A673 (cell line): ENCODE measurements at regions not wholly inside any gene's neighbourhood (a gene's known extent, or its start where the extent isn't known, plus 50 kb on each side); places are given as distances from the start of the nearest gene placed in this dataset.

ENCODE experiments used
- BruUV-seq: library from RNA; stranded (reverse); fragments of 400-500 nt; replicated peaks from 2 replicates; lab custom pipeline; 2021; lab: Mats Ljungman, UMichigan
- CTCF ChIA-PET: fragments of 300-600 bp; sonication (Branson Sonifier 250); formaldehyde crosslinking; loops from one replicate; lab custom pipeline; 2022; ENCODE audit warnings: antibody characterized with exemption; lab: Charles Lee
- POLR2A ChIA-PET: fragments of 300-600 bp; sonication (Branson Sonifier 250); formaldehyde crosslinking; loops from one replicate; lab custom pipeline; 2022; ENCODE audit warnings: antibody characterized with exemption; ENCODE audit not compliant: low non-redundant PET; lab: Charles Lee
- DNase-seq: peaks from one replicate; pipeline ENCODE4 v3.0.0-alpha.2; 2015; ENCODE audit warnings: low spot score
- H3K27ac ChIP-seq: fragments of 200-600 bp; sonication (generic); 2 replicates; pipeline ENCODE4 v1.5.1; 2016; ENCODE audit warnings: mixed run types, low read depth, mild to moderate bottlenecking, mixed read lengths, antibody characterized with exemption, low read length; ENCODE audit not compliant: poor library complexity, severe bottlenecking
- H3K27me3 ChIP-seq: fragments of 200-600 bp; sonication (generic); replicated peaks from 2 replicates; pipeline ENCODE4 v1.6.1; 2017; ENCODE audit warnings: mixed run types, low read depth, mild to moderate bottlenecking, mixed read lengths, antibody characterized with exemption, low read length; ENCODE audit not compliant: insufficient read depth, poor library complexity
- H3K36me3 ChIP-seq: fragments of 200-600 bp; sonication (generic); 2 replicates; pipeline ENCODE4 v1.6.1; 2016; ENCODE audit warnings: mixed run types, mild to moderate bottlenecking, mixed read lengths, antibody characterized with exemption, low read length; ENCODE audit not compliant: insufficient read depth, poor library complexity, severe bottlenecking
- H3K4me1 ChIP-seq: fragments of 200-600 bp; sonication (generic); 2 replicates; pipeline ENCODE4 v1.6.1; 2017; ENCODE audit warnings: mixed run types, mild to moderate bottlenecking, mixed read lengths, antibody characterized with exemption, low read length; ENCODE audit not compliant: insufficient read depth, poor library complexity, severe bottlenecking
- H3K4me3 ChIP-seq: fragments of 200-600 bp; sonication (generic); 2 replicates; pipeline ENCODE4 v1.5.1; 2016; ENCODE audit warnings: low read depth, mixed run types, mild to moderate bottlenecking, mixed read lengths, low read length; ENCODE audit not compliant: poor library complexity, severe bottlenecking
- H3K9me3 ChIP-seq: fragments of 200-600 bp; sonication (generic); 2 replicates; pipeline ENCODE4 v1.6.1; 2016; ENCODE audit warnings: mixed run types, low read depth, mild to moderate bottlenecking, mixed read lengths, antibody characterized with exemption, low read length; ENCODE audit not compliant: poor library complexity, severe bottlenecking
- CTCF ChIP-seq: fragments of 300-800, 200-600 bp; sonication (generic); conservative IDR thresholded peaks from 2 replicates; pipeline ENCODE4 v1.5.1; 2017; ENCODE audit warnings: low read depth, mild to moderate bottlenecking, antibody characterized with exemption, low read length, moderate library complexity, mixed read lengths
- EZH2 ChIP-seq: fragments of 200-600 bp; sonication (generic); IDR thresholded peaks from 2 replicates; pipeline ENCODE4 v1.6.1; 2017; ENCODE audit warnings: borderline replicate concordance, low read depth, mild to moderate bottlenecking, mixed read lengths, antibody characterized with exemption, low read length; ENCODE audit not compliant: poor library complexity, severe bottlenecking
- intact Hi-C: fragments of 100-400 bp; cut with micrococcal nuclease; formaldehyde crosslinking; loops from one replicate; pipeline ENCODE4 v1.10.0; 2022; ENCODE audit not compliant: unreplicated experiment

- Histone ChIP-seq H3K36me3 (no peaks in the 10 kb centered on the region), H3K27ac (no peak overlapping the region), H3K4me3 (no peak overlapping the region), H3K27me3 (no peaks in the 10 kb centered on the region), H3K4me1 (no peaks in the 10 kb centered on the region), H3K9me3 (no peaks in the 10 kb centered on the region)
- CTCF ChIA-PET, result no interaction called here
- POLR2A ChIA-PET, result interaction anchor here (0.7 to 0.8 kb wide), 2 partner anchors 9 to 54 kb away, joined by 3 read pairs; no protein-coding TSS in a partner anchor
- intact Hi-C loops, result no loop called here
- TF ChIP-seq CTCF (no peak), EZH2 (no peak)
- no peak for DNase-seq
- no TSS peak for BruUV-seq
Measured at GRCh38 chr6:137989664-137990063, 117.6 kb downstream of the PERP start.

GRCh38 chr6:137995371-137995770 lies 111.8 kb downstream of the PERP start:
- intact Hi-C loops, result no loop called here
- ChIA-PET POLR2A (no interaction called here), CTCF (no interaction called here)
- H3K9me3 ChIP-seq, result no peaks in the 10 kb centered on the region
- no peak for DNase-seq
- H3K27ac ChIP-seq, result no peak overlapping the region
- no peak for TF ChIP-seq EZH2
- TF ChIP-seq CTCF, result no peak
- H3K36me3 ChIP-seq, result no peaks in the 10 kb centered on the region
- H3K4me1 ChIP-seq, result no peaks in the 10 kb centered on the region
- BruUV-seq, result no TSS peak
- H3K4me3 ChIP-seq, result no peak overlapping the region
- no peaks in the 10 kb centered on the region for H3K27me3 ChIP-seq

- CTCF ChIA-PET, result no interaction called here
- intact Hi-C loops, result no loop called here
- Histone ChIP-seq H3K9me3 (no peaks in the 10 kb centered on the region), H3K4me3 (no peak overlapping the region), H3K27ac (no peak overlapping the region), H3K4me1 (no peaks in the 10 kb centered on the region), H3K36me3 (no peaks in the 10 kb centered on the region), H3K27me3 (no peaks in the 10 kb centered on the region)
- POLR2A ChIA-PET, result no interaction called here
- TF ChIP-seq CTCF (no peak), EZH2 (no peak)
- DNase-seq, result no peak
- no TSS peak for BruUV-seq
Measured at GRCh38 chr6:137998461-137999019, 108.7 kb downstream of the PERP start.
